UCSD-AML1 (cell line): ENCODE measurements at regions not wholly inside any gene's neighbourhood (a gene's known extent, or its start where the extent isn't known, plus 50 kb on each side); places are given as distances from the start of the nearest gene placed in this dataset.
"Not testable (repeated sequence)": the region's sequence is repeated elsewhere in the genome, so short reads cannot be mapped to it uniquely, and the experiment has no call there.

Source experiments
- DNase-seq: peaks from one replicate; lab custom pipeline; 2025; ENCODE audit not compliant: unreplicated experiment; lab: John Stamatoyannopoulos, UW

GRCh38 chr14:105911848-105912292 lies 385.5 kb downstream of the TMEM121 start:
- not testable (repeated sequence) for DNase-seq

- no peak for DNase-seq
Measured at GRCh38 chr14:105912641-105913180, 386.3 kb downstream of the TMEM121 start.

GRCh38 chr14:105913221-105913620 lies 386.8 kb downstream of the TMEM121 start:
- DNase-seq: no peak

- DNase-seq: no peak
Measured at GRCh38 chr14:105913861-105914260, 387.5 kb downstream of the TMEM121 start.

- DNase-seq: not testable (repeated sequence)
Measured at GRCh38 chr14:105914281-105914680, 387.9 kb downstream of the TMEM121 start.

- no peak for DNase-seq
Measured at GRCh38 chr14:105914738-105915385, 388.5 kb downstream of the TMEM121 start.

GRCh38 chr14:105915546-105915945 lies 389.2 kb downstream of the TMEM121 start:
- DNase-seq: not testable (repeated sequence)

- not testable (repeated sequence) for DNase-seq
Measured at GRCh38 chr14:105917136-105917932, 391.0 kb downstream of the TMEM121 start.

GRCh38 chr14:105917933-105918436 lies 391.6 kb downstream of the TMEM121 start:
- no peak for DNase-seq

GRCh38 chr14:105918496-105919262 lies 392.3 kb downstream of the TMEM121 start:
- DNase-seq: no peak

GRCh38 chr14:105919458-105920150 lies 393.2 kb downstream of the TMEM121 start:
- DNase-seq: no peak

GRCh38 chr14:105920151-105920700 lies 393.8 kb downstream of the TMEM121 start:
- not testable (repeated sequence) for DNase-seq

GRCh38 chr14:105920803-105921755 lies 394.7 kb downstream of the TMEM121 start:
- DNase-seq: not testable (repeated sequence)

GRCh38 chr14:105921781-105922180 lies 395.4 kb downstream of the TMEM121 start:
- not testable (repeated sequence) for DNase-seq

GRCh38 chr14:105923520-105924191 lies 397.3 kb downstream of the TMEM121 start:
- DNase-seq: not testable (repeated sequence)

- no peak for DNase-seq
Measured at GRCh38 chr14:105924951-105925591, 398.7 kb downstream of the TMEM121 start.

GRCh38 chr14:105925615-105926372 lies 399.4 kb downstream of the TMEM121 start:
- DNase-seq: no peak
